A549 (cell line): ENCODE measurements at regions not wholly inside any gene's neighbourhood (a gene's known extent, or its start where the extent isn't known, plus 50 kb on each side); places are given as distances from the start of the nearest gene placed in this dataset.

Experiments
- ATAC-seq, 2 experiments: fragments of 200-7000 bp in 1 of 2; fragments of >200 bp in 1 of 2; cut with Nextera tagmentation in 1 of 2; cut with Tn5 transposase in 1 of 2; 3 replicates each; pipeline versions ENCODE4 v1.8.0 to v1.9.1; 2018 to 2020; ENCODE audit warnings: mild to moderate bottlenecking in 1 of 2, moderate library complexity in 1 of 2
- CTCF ChIA-PET: fragments of 300-600 bp; sonication (Branson Sonifier 250); formaldehyde crosslinking; extraction: SDS; loops from one replicate; lab custom pipeline; 2021; ENCODE audit warnings: antibody characterized with exemption, inconsistent platforms; lab: Yijun Ruan, JAX
- POLR2A ChIA-PET: fragments of 350-600 bp; formaldehyde crosslinking; extraction: SDS; loops from one replicate; lab custom pipeline; 2021; ENCODE audit warnings: antibody characterized with exemption, inconsistent platforms; lab: Yijun Ruan, JAX
- DNase-seq, 2 experiments: peaks; one replicate each; pipeline versions ENCODE4 v3.0.0 to v3.0.0-alpha.2; 2011 to 2016; ENCODE audit warnings: low read depth in 1 of 2, low spot score in 1 of 2
- FAIRE-seq: peaks from 2 replicates; lab custom pipeline; 2011; peaks lifted over from hg19 to GRCh38; lab: Jason Lieb, UNC
- H3K27ac ChIP-seq, 2 experiments: fragments of >200 bp; sonication (Bioruptor Twin); formaldehyde crosslinking; 3 replicates each; pipeline ENCODE4 v1.5.1; 2016 to 2017
- H3K4me1 ChIP-seq: fragments of >200 bp; sonication (Bioruptor Twin); formaldehyde crosslinking; 3 replicates; pipeline ENCODE4 v1.6.1; 2016
- H3K4me2 ChIP-seq: fragments of >200 bp; sonication (Bioruptor Twin); formaldehyde crosslinking; 3 replicates; pipeline ENCODE4 v1.6.1; 2016
- H3K4me3 ChIP-seq: fragments of >200 bp; sonication (Bioruptor Twin); formaldehyde crosslinking; 3 replicates; pipeline ENCODE4 v1.5.1; 2016
- H3K9me3 ChIP-seq: fragments of >200 bp; sonication (Bioruptor Twin); formaldehyde crosslinking; 3 replicates; pipeline ENCODE4 v1.6.1; 2016
- CHD2 ChIP-seq: fragments of 150-350 bp; IDR thresholded peaks from 2 replicates; pipeline ENCODE4 v1.6.1; 2014; ENCODE audit warnings: low read length; ENCODE audit not compliant: partially characterized antibody
- CHD4 ChIP-seq: fragments of 200-600 bp; sonication (generic); IDR thresholded peaks from 2 replicates; pipeline ENCODE4 v1.6.1; 2016; ENCODE audit warnings: antibody characterized with exemption, mild to moderate bottlenecking, borderline replicate concordance
- FOSB ChIP-seq: fragments of 250-450 bp; sonication (Bioruptor Pico); IDR thresholded peaks from 2 replicates; pipeline ENCODE4 v1.5.0; 2020; ENCODE audit warnings: mild to moderate bottlenecking, moderate library complexity
- HOXB13 ChIP-seq: fragments of 250-450 bp; sonication (Bioruptor Pico); IDR thresholded peaks from 2 replicates; pipeline ENCODE4 v1.5.0; 2020; ENCODE audit warnings: low read depth, mild to moderate bottlenecking, moderate library complexity
- MAFK ChIP-seq: fragments of 450-650 bp; IDR thresholded peaks from 2 replicates; pipeline ENCODE4 v1.6.1; 2014; ENCODE audit not compliant: partially characterized antibody
- MAZ ChIP-seq: fragments of 150-350 bp; IDR thresholded peaks from 2 replicates; pipeline ENCODE4 v1.6.1; 2014; ENCODE audit warnings: antibody characterized with exemption, low read depth, low read length, borderline replicate concordance
- MYC ChIP-seq: IDR thresholded peaks from 2 replicates; pipeline ENCODE4 v1.6.1; 2012; ENCODE audit warnings: mild to moderate bottlenecking, inconsistent platforms, low read length, improper control_type of control experiment, borderline replicate concordance
- PBX3 ChIP-seq: IDR thresholded peaks from 2 replicates; pipeline ENCODE4 v1.6.1; 2012
- RAD21 ChIP-seq, 2 experiments: fragments of >200 bp in 1 of 2; sonication (Bioruptor Twin) in 1 of 2; formaldehyde crosslinking in 1 of 2; IDR thresholded peaks in 1 of 2; conservative IDR thresholded peaks in 1 of 2; 2 replicates in 1 of 2; 3 replicates in 1 of 2; pipeline ENCODE4 v1.6.1; 2012 to 2018; ENCODE audit warnings: inconsistent platforms in 1 of 2
- TP53 ChIP-seq: fragments of 250-450 bp; sonication (Bioruptor Pico); IDR thresholded peaks from 2 replicates; pipeline ENCODE4 v1.5.0; 2021; ENCODE audit warnings: mild to moderate bottlenecking, moderate library complexity
- USF2 ChIP-seq: fragments of 450-650 bp; IDR thresholded peaks from 2 replicates; pipeline ENCODE4 v1.6.1; 2014; ENCODE audit warnings: antibody characterized with exemption
- WGBS: methylation state at CpG from one replicate; pipeline ENCODE4 v1.1.6; 2017; ENCODE audit errors: missing lambda C conversion rate; 5-methylcytosine and 5-hydroxymethylcytosine counted together
- TF ChIP-seq, protein P1 (sequence below): fragments of >200 bp; sonication (Bioruptor Twin); formaldehyde crosslinking; IDR thresholded peaks from 2 replicates; pipeline ENCODE4 v1.6.1; 2016

DNA sequence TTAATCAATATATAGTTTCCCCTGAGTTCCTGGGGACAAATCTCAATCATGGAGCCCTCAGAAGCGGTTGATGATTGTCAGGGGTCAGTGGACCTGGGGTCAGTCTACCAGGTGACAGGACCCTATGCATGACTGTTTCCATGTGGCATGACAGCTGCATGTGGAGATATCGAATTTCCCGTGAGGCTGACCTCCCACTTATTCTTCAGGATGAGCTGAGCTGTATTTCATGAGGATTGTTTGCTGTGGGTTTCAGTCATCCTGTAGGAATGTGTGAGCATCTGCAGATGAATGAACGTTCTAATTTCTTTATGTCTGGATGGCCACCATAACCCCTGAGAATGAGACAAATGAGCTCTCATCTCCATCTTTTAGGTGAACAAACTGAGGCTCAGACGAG, 93.0 kb upstream of the HES1 start:
- ATAC-seq = no peak
- ChIA-PET POLR2A (interaction anchor here (1.5 to 2.2 kb wide), 2 partner anchors 28 to 40 kb away, joined by 3 to 6 read pairs; no protein-coding TSS in a partner anchor), CTCF (interaction anchor here (1.0 to 1.6 kb wide), 3 partner anchors 9 to 273 kb away, joined by 3 to 5 read pairs (median 4); no protein-coding TSS in a partner anchor)
- Histone ChIP-seq H3K9me3 (no peaks in the 10 kb centered on the region; the same call in 2 of the 3 replicates), H3K27ac (no peak overlapping the region), H3K4me3 (no peak overlapping the region), H3K4me2 (no peak overlapping the region), H3K4me1 (no peaks in the 10 kb centered on the region)
- WGBS = 40% methylated on average over 5 of the region's 5 CpGs
- TF ChIP-seq USF2 (no peak), FOSB (CRISPR knock-in tag) (no peak), CHD2 (no peak)
- DNase-seq = peak in 1 of 2 experiments; percentile 9
- FAIRE-seq = no peak

GRCh38 chr3:194043516-194043915, 92.4 kb upstream of the HES1 start:
- FAIRE-seq = no peak
- no peaks in the 10 kb centered on the region; the same call in 2 of the 3 replicates for H3K9me3 ChIP-seq
- no peak overlapping the region for H3K4me3 ChIP-seq
- TF ChIP-seq TP53 (no peak), MAFK (no peak), MYC (no peak), PBX3 (no peak), MAZ (no peak), RAD21 (conservative IDR thresholded peaks at IDR 0.05 in 1 of 2, IDR thresholded peaks at IDR 0.05 in 1 of 2) (no peak), HOXB13 (CRISPR knock-in tag) (no peak)
- no peak overlapping the region for H3K4me2 ChIP-seq
- WGBS = 41% methylated on average over 3 of the region's 3 CpGs
- no peaks in the 10 kb centered on the region for H3K4me1 ChIP-seq
- no peak for DNase-seq
- ATAC-seq = no peak
- POLR2A ChIA-PET = interaction anchor here (1.5 to 2.2 kb wide), 2 partner anchors 27 to 40 kb away, joined by 3 to 6 read pairs; no protein-coding TSS in a partner anchor
- H3K27ac ChIP-seq = no peak overlapping the region
- CTCF ChIA-PET = interaction anchor here (1.0 to 1.6 kb wide), 2 partner anchors 8 to 272 kb away, joined by 4 to 5 read pairs; no protein-coding TSS in a partner anchor

GRCh38 chr3:194045289-194045688, 90.7 kb upstream of the HES1 start:
- no peak overlapping the region for H3K4me3 ChIP-seq
- no peak overlapping the region for H3K4me2 ChIP-seq
- no peak overlapping the region for H3K27ac ChIP-seq
- no peak for TF ChIP-seq PBX3
- TF ChIP-seq, protein P1, sequence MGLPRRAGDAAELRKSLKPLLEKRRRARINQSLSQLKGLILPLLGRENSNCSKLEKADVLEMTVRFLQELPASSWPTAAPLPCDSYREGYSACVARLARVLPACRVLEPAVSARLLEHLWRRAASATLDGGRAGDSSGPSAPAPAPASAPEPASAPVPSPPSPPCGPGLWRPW = no peak
- no peak for TF ChIP-seq CHD4
- WGBS = 88% methylated on average over 1 of the region's 1 CpG
- ChIA-PET POLR2A (no interaction called here), CTCF (interaction anchor here (0.6 kb wide), 1 partner anchor 258 kb away, joined by 4 read pairs; no protein-coding TSS in a partner anchor)
- DNase-seq (no peak), ATAC-seq (no peak), FAIRE-seq (no peak)
- H3K9me3 ChIP-seq = no peaks in the 10 kb centered on the region; the same call in 1 of the 3 replicates
- no peaks in the 10 kb centered on the region for H3K4me1 ChIP-seq

- ChIA-PET CTCF (interaction anchor here (1.0 kb wide), 2 partner anchors 11 to 265 kb away, joined by 3 to 4 read pairs; no protein-coding TSS in a partner anchor), POLR2A (no interaction called here)
- TF ChIP-seq RAD21 (conservative IDR thresholded peaks at IDR 0.05 in 1 of 2, IDR thresholded peaks at IDR 0.05 in 1 of 2) = no peak
- Histone ChIP-seq H3K4me1 (no peaks in the 10 kb centered on the region), H3K9me3 (peaks cover 6% of the 10 kb centered on the region; the same call in 2 of the 3 replicates), H3K4me3 (no peak overlapping the region), H3K4me2 (no peak overlapping the region), H3K27ac (no peak overlapping the region)
- FAIRE-seq = no peak
- ATAC-seq = no peak
- no peak for DNase-seq
- 84% methylated on average over 2 of the region's 2 CpGs for WGBS
These were observed 90.0 kb upstream of the HES1 start for GRCh38 chr3:194045919-194046318.
